ENCODE measurements at regions not wholly inside any gene's neighbourhood (a gene's known extent, or its start where the extent isn't known, plus 50 kb on each side); places are given as distances from the start of the nearest gene placed in this dataset.
A peak's percentile ranks its signal among the peaks of the same experiment; 100 is the strongest.

DNA sequence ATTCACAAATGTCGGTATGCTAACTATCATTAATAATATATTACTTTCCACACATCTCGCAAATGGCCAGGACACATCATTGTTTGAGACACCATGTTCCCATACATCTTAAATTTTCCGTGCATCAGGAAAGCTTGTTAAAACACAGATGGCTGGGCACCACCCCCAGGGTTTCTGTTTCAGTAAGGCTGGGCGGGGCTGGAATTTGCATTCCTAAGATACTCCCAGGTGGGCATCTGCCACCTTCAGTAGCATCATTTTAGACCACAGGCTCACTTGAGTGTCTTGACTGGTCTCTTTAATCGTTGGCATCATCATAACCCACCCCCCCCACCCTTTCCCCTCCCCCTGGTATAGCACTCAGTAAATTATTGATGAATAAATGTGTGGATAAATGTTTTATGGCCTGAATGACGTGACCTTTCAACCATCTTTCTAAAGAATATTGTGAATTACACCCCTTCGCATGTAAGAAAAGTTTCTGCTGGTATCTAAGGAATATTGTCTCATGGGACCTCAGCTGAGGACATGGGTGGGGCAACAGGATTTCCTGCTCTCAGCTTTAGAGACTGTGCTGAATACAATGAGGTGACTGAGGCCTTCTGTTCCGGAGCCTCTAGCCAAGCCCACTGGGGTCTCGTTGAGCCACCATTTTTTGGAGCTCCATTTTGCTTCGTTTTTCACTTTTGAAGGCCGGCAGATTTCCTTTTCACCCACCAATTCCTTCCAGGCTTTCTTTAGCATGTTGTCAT lies 124.1 kb upstream of the NEDD9 start:
- H3K4me1 ChIP-seq (ENCODE audit: control insufficient read depth, insufficient read depth, low read length) = peaks cover 10% of the 10 kb centered on the region
- no peak for DNase-seq (ENCODE audit: low read depth in 4 of 6, low spot score in 6 of 6)
- peak overlapping the region; percentile 44 for H3K27ac ChIP-seq (ENCODE audit: low read depth, low read length)
- H3K4me3 ChIP-seq (ENCODE audit: low read depth, low read length) = no peak overlapping the region
- 88% methylated on average over 4 of the region's 11 CpGs for WGBS (ENCODE audit: insufficient coverage)
- H3K27me3 ChIP-seq (ENCODE audit: control insufficient read depth, insufficient read depth, low read length) = no peaks in the 10 kb centered on the region
- H3K36me3 ChIP-seq (ENCODE audit: control insufficient read depth, insufficient read depth, low read length) = no peaks in the 10 kb centered on the region
- H3K9me3 ChIP-seq (ENCODE audit: control insufficient read depth, insufficient read depth, low read length) = no peaks in the 10 kb centered on the region

DNA sequence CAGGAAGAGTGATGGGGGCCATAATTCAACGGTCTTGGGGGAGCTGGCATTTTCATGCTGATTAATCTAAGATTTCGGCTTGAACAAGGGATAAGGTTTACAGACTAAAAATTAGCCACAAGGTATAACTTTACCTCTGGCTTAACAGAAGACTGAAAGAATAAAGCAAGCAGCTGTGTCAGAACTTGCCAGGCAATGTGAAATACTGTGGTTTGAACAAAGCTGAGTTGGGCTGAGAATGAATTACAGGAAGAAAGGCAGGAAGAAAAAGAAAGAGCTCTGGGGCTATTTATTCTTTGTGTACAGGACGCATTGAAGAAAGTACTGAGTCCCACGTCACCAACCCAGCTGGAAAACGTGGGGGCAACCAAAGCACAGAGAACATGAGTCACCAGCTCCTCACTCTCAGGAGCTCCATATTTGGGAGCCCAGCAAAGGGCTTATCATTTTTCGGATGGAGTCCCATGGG lies 121.5 kb upstream of the NEDD9 start:
- Histone ChIP-seq H3K4me3 (ENCODE audit: low read depth, low read length) (no peak overlapping the region), H3K9me3 (ENCODE audit: control insufficient read depth, insufficient read depth, low read length) (no peaks in the 10 kb centered on the region), H3K27ac (ENCODE audit: low read depth, low read length) (peak overlapping the region; percentile 29), H3K4me1 (ENCODE audit: control insufficient read depth, insufficient read depth, low read length) (peaks cover 10% of the 10 kb centered on the region), H3K27me3 (ENCODE audit: control insufficient read depth, insufficient read depth, low read length) (no peaks in the 10 kb centered on the region), H3K36me3 (ENCODE audit: control insufficient read depth, insufficient read depth, low read length) (no peaks in the 10 kb centered on the region)
- DNase-seq (ENCODE audit: low read depth in 4 of 6, low spot score in 6 of 6) = peak in 3 of 6 donors; percentile 4 to 38 (median 24)
- WGBS (ENCODE audit: insufficient coverage) = 39% methylated on average over 5 of the region's 6 CpGs

DNA sequence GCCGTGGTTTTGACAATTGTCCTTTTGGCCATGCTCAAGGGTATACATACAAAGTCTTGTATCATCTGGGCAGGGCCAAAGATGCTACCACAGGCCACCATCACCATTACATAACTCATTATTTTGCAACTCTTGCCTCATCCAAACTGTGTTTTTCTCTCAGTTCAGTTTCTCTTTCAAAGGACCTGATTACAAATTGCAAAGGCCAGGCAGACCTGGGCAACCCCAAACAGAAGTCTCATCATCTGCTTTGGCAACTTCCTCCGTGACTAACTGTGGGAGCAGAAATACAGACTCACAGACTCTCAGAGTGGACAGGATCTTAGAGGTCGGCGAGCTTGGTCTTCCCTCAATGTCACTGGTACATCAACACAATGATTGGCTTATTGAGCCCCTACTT lies 117.8 kb upstream of the NEDD9 start:
- no peaks in the 10 kb centered on the region for H3K36me3 ChIP-seq (ENCODE audit: control insufficient read depth, insufficient read depth, low read length)
- no peak overlapping the region for H3K27ac ChIP-seq (ENCODE audit: low read depth, low read length)
- no peaks in the 10 kb centered on the region for H3K4me1 ChIP-seq (ENCODE audit: control insufficient read depth, insufficient read depth, low read length)
- WGBS (ENCODE audit: insufficient coverage) = 86% methylated on average over 4 of the region's 4 CpGs
- no peaks in the 10 kb centered on the region for H3K27me3 ChIP-seq (ENCODE audit: control insufficient read depth, insufficient read depth, low read length)
- H3K9me3 ChIP-seq (ENCODE audit: control insufficient read depth, insufficient read depth, low read length) = no peaks in the 10 kb centered on the region
- DNase-seq (ENCODE audit: low read depth in 4 of 6, low spot score in 6 of 6) = no peak
- no peak overlapping the region for H3K4me3 ChIP-seq (ENCODE audit: low read depth, low read length)

DNA sequence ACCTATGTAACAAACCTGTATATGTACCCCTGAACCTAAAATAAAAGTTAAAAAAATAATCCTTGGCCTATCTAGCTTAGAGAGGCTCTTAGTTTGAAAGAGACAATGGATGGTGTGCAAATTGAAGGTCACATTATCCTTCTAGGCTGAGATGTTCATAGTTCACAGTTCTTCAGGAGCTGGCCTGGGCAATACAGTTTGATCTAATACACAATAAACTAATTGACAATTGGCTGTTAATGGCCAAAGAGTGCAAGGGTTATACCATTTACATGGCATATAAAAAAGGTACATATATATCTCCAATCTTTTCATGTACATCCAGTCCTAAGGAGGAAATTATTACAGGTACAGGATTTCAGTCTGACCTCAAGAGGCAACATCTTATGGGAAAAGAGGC lies 117.4 kb upstream of the NEDD9 start:
- H3K9me3 ChIP-seq (ENCODE audit: control insufficient read depth, insufficient read depth, low read length) = no peaks in the 10 kb centered on the region
- H3K4me1 ChIP-seq (ENCODE audit: control insufficient read depth, insufficient read depth, low read length) = no peaks in the 10 kb centered on the region
- no peak for DNase-seq (ENCODE audit: low read depth in 4 of 6, low spot score in 6 of 6)
- H3K4me3 ChIP-seq (ENCODE audit: low read depth, low read length) = no peak overlapping the region
- H3K36me3 ChIP-seq (ENCODE audit: control insufficient read depth, insufficient read depth, low read length) = no peaks in the 10 kb centered on the region
- no peaks in the 10 kb centered on the region for H3K27me3 ChIP-seq (ENCODE audit: control insufficient read depth, insufficient read depth, low read length)
- no peak overlapping the region for H3K27ac ChIP-seq (ENCODE audit: low read depth, low read length)

DNA sequence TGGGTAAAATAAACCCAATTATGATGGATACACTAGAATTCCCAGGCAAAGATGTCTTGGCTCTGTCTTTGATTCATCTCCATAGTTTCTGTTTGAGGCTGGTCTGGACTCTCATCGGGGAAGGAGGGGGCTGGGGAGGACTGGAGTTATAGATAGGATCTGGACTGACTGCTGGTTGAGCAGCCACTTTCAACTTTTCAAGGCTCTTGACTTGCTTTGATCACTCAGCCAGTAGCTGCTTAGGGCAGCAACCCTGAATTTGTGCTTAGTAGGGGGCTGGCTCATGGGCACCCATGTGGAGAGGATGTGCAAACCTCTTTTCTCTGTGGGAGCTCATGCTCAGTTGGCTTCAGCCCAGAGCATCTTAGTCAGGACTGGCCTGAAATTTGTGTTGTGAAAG lies 114.0 kb upstream of the NEDD9 start:
- H3K9me3 ChIP-seq (ENCODE audit: control insufficient read depth, insufficient read depth, low read length) = no peaks in the 10 kb centered on the region
- H3K4me3 ChIP-seq (ENCODE audit: low read depth, low read length) = no peak overlapping the region
- H3K27ac ChIP-seq (ENCODE audit: low read depth, low read length) = no peak overlapping the region
- H3K4me1 ChIP-seq (ENCODE audit: control insufficient read depth, insufficient read depth, low read length) = no peaks in the 10 kb centered on the region
- no peak for DNase-seq (ENCODE audit: low read depth in 4 of 6, low spot score in 6 of 6)
- no peaks in the 10 kb centered on the region for H3K36me3 ChIP-seq (ENCODE audit: control insufficient read depth, insufficient read depth, low read length)
- H3K27me3 ChIP-seq (ENCODE audit: control insufficient read depth, insufficient read depth, low read length) = no peaks in the 10 kb centered on the region
- WGBS (ENCODE audit: insufficient coverage) = 100% methylated on average over 1 of the region's 1 CpG

DNA sequence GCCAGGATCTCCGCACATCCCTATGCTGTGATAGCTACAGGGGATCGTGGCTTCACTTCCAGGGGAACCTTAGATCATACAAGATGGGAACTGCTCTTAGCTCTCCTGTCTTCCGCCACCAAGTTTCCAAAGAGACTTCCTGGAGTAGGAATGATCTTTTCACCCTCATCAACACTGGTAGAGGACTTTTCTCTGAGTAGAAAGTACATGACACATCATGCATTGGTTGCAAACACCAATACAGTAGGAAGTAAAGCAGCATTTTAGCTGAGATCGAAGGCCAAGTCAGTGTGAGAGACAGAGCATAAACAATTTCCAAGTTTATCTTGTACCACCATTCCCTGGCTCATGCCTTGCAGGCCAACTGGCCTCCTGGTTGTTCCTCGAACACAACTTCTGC lies 113.1 kb upstream of the NEDD9 start:
- no peak overlapping the region for H3K27ac ChIP-seq (ENCODE audit: low read depth, low read length)
- no peaks in the 10 kb centered on the region for H3K27me3 ChIP-seq (ENCODE audit: control insufficient read depth, insufficient read depth, low read length)
- H3K4me3 ChIP-seq (ENCODE audit: low read depth, low read length) = no peak overlapping the region
- no peaks in the 10 kb centered on the region for H3K4me1 ChIP-seq (ENCODE audit: control insufficient read depth, insufficient read depth, low read length)
- no peak for DNase-seq (ENCODE audit: low read depth in 4 of 6, low spot score in 6 of 6)
- H3K36me3 ChIP-seq (ENCODE audit: control insufficient read depth, insufficient read depth, low read length) = no peaks in the 10 kb centered on the region
- no peaks in the 10 kb centered on the region for H3K9me3 ChIP-seq (ENCODE audit: control insufficient read depth, insufficient read depth, low read length)
- WGBS (ENCODE audit: insufficient coverage) = 93% methylated on average over 2 of the region's 5 CpGs

DNA sequence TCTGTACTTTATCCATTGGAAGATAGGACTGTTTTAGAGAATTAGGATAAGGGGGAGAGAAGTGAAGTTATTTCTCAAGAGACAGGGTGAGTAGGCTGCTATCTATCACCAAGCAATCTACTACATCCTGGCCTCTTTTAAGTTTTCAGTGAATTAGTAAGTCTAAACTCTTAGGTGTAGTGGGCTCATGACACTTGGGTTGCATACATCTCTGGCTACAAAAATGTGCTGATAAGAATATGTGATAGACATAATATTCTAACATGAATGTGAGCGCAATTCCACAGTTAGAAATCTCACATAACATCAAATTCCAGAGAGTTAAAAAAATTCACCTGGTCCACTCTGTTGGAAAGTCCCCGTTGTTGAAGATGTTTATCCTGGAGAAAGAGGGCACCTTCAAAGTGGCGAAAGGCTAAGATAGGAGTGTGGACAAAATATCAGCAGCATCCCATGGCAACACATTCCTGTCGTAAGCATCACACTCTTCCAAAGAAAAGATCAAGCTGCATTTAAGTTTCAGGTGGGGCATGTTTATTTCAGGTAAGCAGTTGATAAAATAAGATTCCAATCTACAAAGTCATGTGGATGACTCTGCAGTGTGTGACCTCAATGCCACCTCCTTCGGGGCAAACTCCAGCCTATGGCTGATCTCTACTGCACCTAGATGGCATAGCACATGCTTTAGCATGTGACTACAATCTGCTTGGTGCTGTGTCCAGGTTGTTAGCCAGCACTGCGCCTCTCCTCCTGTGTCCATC lies 111.7 kb upstream of the NEDD9 start:
- Histone ChIP-seq H3K4me1 (ENCODE audit: control insufficient read depth, insufficient read depth, low read length) (no peaks in the 10 kb centered on the region), H3K9me3 (ENCODE audit: control insufficient read depth, insufficient read depth, low read length) (no peaks in the 10 kb centered on the region), H3K27ac (ENCODE audit: low read depth, low read length) (no peak overlapping the region), H3K27me3 (ENCODE audit: control insufficient read depth, insufficient read depth, low read length) (no peaks in the 10 kb centered on the region), H3K36me3 (ENCODE audit: control insufficient read depth, insufficient read depth, low read length) (no peaks in the 10 kb centered on the region), H3K4me3 (ENCODE audit: low read depth, low read length) (no peak overlapping the region)
- no peak for DNase-seq (ENCODE audit: low read depth in 4 of 6, low spot score in 6 of 6)
- 90% methylated on average over 2 of the region's 6 CpGs for WGBS (ENCODE audit: insufficient coverage)

DNA sequence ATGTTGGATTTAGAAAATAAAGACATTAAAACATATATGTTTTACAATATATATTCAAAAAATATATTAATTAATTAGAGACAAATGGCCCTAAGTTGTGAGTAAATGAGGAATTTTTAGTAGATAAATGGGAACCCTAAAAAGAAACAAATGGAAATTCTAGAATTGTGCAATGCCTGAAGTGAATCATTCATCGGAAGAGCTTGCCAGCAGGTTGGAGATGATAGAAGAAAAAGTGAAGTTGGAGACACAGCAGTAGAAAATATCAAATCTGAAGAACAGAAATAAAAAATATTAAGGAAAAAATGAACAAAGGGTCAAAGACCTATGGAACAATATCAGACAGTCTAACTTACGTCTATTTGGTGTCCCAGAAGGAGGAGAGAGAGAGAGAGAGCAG lies 109.4 kb upstream of the NEDD9 start:
- H3K4me3 ChIP-seq (ENCODE audit: low read depth, low read length) = no peak overlapping the region
- H3K27me3 ChIP-seq (ENCODE audit: control insufficient read depth, insufficient read depth, low read length) = no peaks in the 10 kb centered on the region
- no peak for DNase-seq (ENCODE audit: low read depth in 4 of 6, low spot score in 6 of 6)
- H3K36me3 ChIP-seq (ENCODE audit: control insufficient read depth, insufficient read depth, low read length) = no peaks in the 10 kb centered on the region
- H3K4me1 ChIP-seq (ENCODE audit: control insufficient read depth, insufficient read depth, low read length) = no peaks in the 10 kb centered on the region
- WGBS (ENCODE audit: insufficient coverage) = no CpG with 5 or more reads among the region's 2 CpGs
- no peaks in the 10 kb centered on the region for H3K9me3 ChIP-seq (ENCODE audit: control insufficient read depth, insufficient read depth, low read length)
- H3K27ac ChIP-seq (ENCODE audit: low read depth, low read length) = no peak overlapping the region

DNA sequence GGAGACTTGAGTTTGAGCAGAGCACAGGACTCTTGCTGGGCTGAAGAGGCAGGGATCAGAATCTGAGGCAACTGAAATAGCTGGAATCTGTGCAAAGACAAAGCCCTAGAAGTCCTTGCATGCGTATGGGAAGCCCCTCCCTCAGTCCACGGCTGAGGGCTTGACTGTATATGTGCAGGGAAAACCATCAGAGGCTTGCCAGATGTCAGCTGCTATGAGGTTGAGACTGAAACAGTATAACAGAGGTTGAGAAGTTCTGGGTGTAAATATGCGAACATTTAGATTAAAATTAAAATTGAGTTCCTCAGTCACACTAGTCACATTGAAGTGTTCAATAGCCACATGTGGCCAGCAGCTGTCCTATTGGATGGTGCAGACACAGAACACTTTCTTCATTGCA lies 108.8 kb upstream of the NEDD9 start:
- no peak for DNase-seq (ENCODE audit: low read depth in 4 of 6, low spot score in 6 of 6)
- 50% methylated on average over 1 of the region's 3 CpGs for WGBS (ENCODE audit: insufficient coverage)
- H3K36me3 ChIP-seq (ENCODE audit: control insufficient read depth, insufficient read depth, low read length) = no peaks in the 10 kb centered on the region
- no peak overlapping the region for H3K4me3 ChIP-seq (ENCODE audit: low read depth, low read length)
- no peak overlapping the region for H3K27ac ChIP-seq (ENCODE audit: low read depth, low read length)
- no peaks in the 10 kb centered on the region for H3K27me3 ChIP-seq (ENCODE audit: control insufficient read depth, insufficient read depth, low read length)
- H3K4me1 ChIP-seq (ENCODE audit: control insufficient read depth, insufficient read depth, low read length) = no peaks in the 10 kb centered on the region
- H3K9me3 ChIP-seq (ENCODE audit: control insufficient read depth, insufficient read depth, low read length) = no peaks in the 10 kb centered on the region

DNA sequence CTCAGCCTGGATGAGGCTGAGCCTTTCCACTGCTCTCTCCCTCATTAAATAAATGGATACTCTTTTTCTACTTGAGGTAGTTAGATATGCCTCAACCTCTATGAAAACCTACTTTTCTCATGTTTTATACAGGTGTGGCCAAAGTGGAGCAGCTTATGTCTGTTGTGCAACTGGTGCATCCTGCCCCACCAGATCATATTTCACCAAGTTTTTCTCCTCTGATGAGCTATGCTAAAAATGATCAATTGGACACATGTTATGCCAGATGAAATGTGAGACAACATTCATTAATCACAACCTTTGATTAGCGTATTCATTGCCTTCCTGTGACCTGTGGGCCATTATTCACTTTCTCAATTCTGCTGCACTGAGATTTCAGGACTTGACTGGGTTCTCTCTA lies 106.9 kb upstream of the NEDD9 start:
- WGBS (ENCODE audit: insufficient coverage) = 100% methylated on average over 1 of the region's 1 CpG
- no peak overlapping the region for H3K4me3 ChIP-seq (ENCODE audit: low read depth, low read length)
- no peaks in the 10 kb centered on the region for H3K4me1 ChIP-seq (ENCODE audit: control insufficient read depth, insufficient read depth, low read length)
- H3K36me3 ChIP-seq (ENCODE audit: control insufficient read depth, insufficient read depth, low read length) = no peaks in the 10 kb centered on the region
- H3K9me3 ChIP-seq (ENCODE audit: control insufficient read depth, insufficient read depth, low read length) = no peaks in the 10 kb centered on the region
- no peaks in the 10 kb centered on the region for H3K27me3 ChIP-seq (ENCODE audit: control insufficient read depth, insufficient read depth, low read length)
- no peak overlapping the region for H3K27ac ChIP-seq (ENCODE audit: low read depth, low read length)
- no peak for DNase-seq (ENCODE audit: low read depth in 4 of 6, low spot score in 6 of 6)
